ENCODE measurements at regions not wholly inside any gene's neighbourhood (a gene's known extent, or its start where the extent isn't known, plus 50 kb on each side); places are given as distances from the start of the nearest gene placed in this dataset.
"Not testable (repeated sequence)": the region's sequence is repeated elsewhere in the genome, so short reads cannot be mapped to it uniquely, and the experiment has no call there.

- no peak overlapping the region for H3K4me3 ChIP-seq
- no peak overlapping the region for H3K27ac ChIP-seq
Measured at GRCh38 chrX:116284400-116284799, 113.9 kb downstream of the AGTR2 start.

- Histone ChIP-seq H3K4me3 (no peak overlapping the region), H3K27ac (no peak overlapping the region)
Measured at GRCh38 chrX:116285501-116285900, 115.0 kb downstream of the AGTR2 start.

GRCh38 chrX:116289592-116289991 is 119.0 kb downstream of the AGTR2 start:
- H3K27ac ChIP-seq = no peak overlapping the region

GRCh38 chrX:116290359-116290758 is 119.8 kb downstream of the AGTR2 start:
- Histone ChIP-seq H3K27ac (no peak overlapping the region), H3K4me3 (no peak overlapping the region)

More at GRCh38 chrX:116289592-116289991, 119.0 kb downstream of the AGTR2 start:
- no peak overlapping the region for H3K4me3 ChIP-seq

GRCh38 chrX:116292183-116292582 is 121.6 kb downstream of the AGTR2 start:
- Histone ChIP-seq H3K4me3 (no peak overlapping the region), H3K27ac (no peak overlapping the region)

GRCh38 chrX:116298956-116299355 is 128.4 kb downstream of the AGTR2 start:
- H3K27ac ChIP-seq = no peak overlapping the region
- no peak overlapping the region for H3K4me3 ChIP-seq

- Histone ChIP-seq H3K27ac (no peak overlapping the region), H3K4me3 (no peak overlapping the region)
Measured at GRCh38 chrX:116306218-116306617, 130.2 kb upstream of the SLC6A14 start.

GRCh38 chrX:116317409-116317808 is 119.0 kb upstream of the SLC6A14 start:
- H3K4me3 ChIP-seq = no peak overlapping the region

GRCh38 chrX:116318672-116319071 is 117.7 kb upstream of the SLC6A14 start:
- H3K27ac ChIP-seq = no peak overlapping the region
- no peak overlapping the region for H3K4me3 ChIP-seq

More at GRCh38 chrX:116317409-116317808, 119.0 kb upstream of the SLC6A14 start:
- no peak overlapping the region for H3K27ac ChIP-seq

GRCh38 chrX:116321711-116322110 is 114.7 kb upstream of the SLC6A14 start:
- Histone ChIP-seq H3K4me3 (no peak overlapping the region), H3K27ac (no peak overlapping the region)

GRCh38 chrX:116332026-116332425 is 104.4 kb upstream of the SLC6A14 start:
- not testable (repeated sequence) for H3K27ac ChIP-seq, H3K4me3 ChIP-seq

- not testable (repeated sequence) for H3K27ac ChIP-seq, H3K4me3 ChIP-seq
Measured at GRCh38 chrX:116334797-116335196, 101.6 kb upstream of the SLC6A14 start.

- Histone ChIP-seq H3K27ac (no peak overlapping the region), H3K4me3 (no peak overlapping the region)
Measured at GRCh38 chrX:116339407-116339806, 97.0 kb upstream of the SLC6A14 start.

GRCh38 chrX:116342903-116343302 is 93.5 kb upstream of the SLC6A14 start:
- no peak overlapping the region for H3K4me3 ChIP-seq
- no peak overlapping the region for H3K27ac ChIP-seq

GRCh38 chrX:116345958-116346357 is 90.4 kb upstream of the SLC6A14 start:
- Histone ChIP-seq H3K4me3 (no peak overlapping the region), H3K27ac (no peak overlapping the region)

- Histone ChIP-seq H3K4me3 (no peak overlapping the region), H3K27ac (no peak overlapping the region)
Measured at GRCh38 chrX:116357329-116357728, 79.1 kb upstream of the SLC6A14 start.

- H3K4me3 ChIP-seq = no peak overlapping the region
- peak overlapping the region in 1 of 21 experiments; percentile 38 for H3K27ac ChIP-seq
Measured at GRCh38 chrX:116378961-116379360, 57.4 kb upstream of the SLC6A14 start.

- Histone ChIP-seq H3K27ac (peak overlapping the region in 2 of 21 experiments; percentile 20 to 38), H3K4me3 (no peak overlapping the region)
Measured at GRCh38 chrX:116379854-116380253, 56.6 kb upstream of the SLC6A14 start.

- H3K4me3 ChIP-seq = no peak overlapping the region
- H3K27ac ChIP-seq = no peak overlapping the region
Measured at GRCh38 chrX:116384406-116384954, 51.9 kb upstream of the SLC6A14 start.
